K562 (cell line): ENCODE measurements at regions not wholly inside any gene's neighbourhood (a gene's known extent, or its start where the extent isn't known, plus 50 kb on each side); places are given as distances from the start of the nearest gene placed in this dataset.

Experiments
- BRF1 ChIP-seq: IDR thresholded peaks from 3 replicates; pipeline ENCODE4 v1.6.1; 2011; ENCODE audit warnings: borderline replicate concordance, mild to moderate bottlenecking; ENCODE audit not compliant: insufficient read length; ENCODE audit errors: extremely low read depth
- C11orf30 ChIP-seq: fragments of 450-650 bp; IDR thresholded peaks from 2 replicates; pipeline ENCODE4 v1.6.1; 2016; ENCODE audit warnings: low read depth, mild to moderate bottlenecking
- FOXJ2 ChIP-seq: fragments of 200-800 bp; sonication (Bioruptor generic); IDR thresholded peaks from 2 replicates; pipeline ENCODE4 v1.6.1; 2016; ENCODE audit warnings: missing genetic modification characterization, missing compliant biosample characterization
- MECOM ChIP-seq: fragments of 250-450 bp; sonication (Bioruptor Pico); IDR thresholded peaks from 2 replicates; pipeline ENCODE4 v1.8.0; 2022; ENCODE audit warnings: inconsistent platforms
- MYNN ChIP-seq, 2 experiments: sonication (generic); formaldehyde crosslinking in 1 of 2; IDR thresholded peaks; 2 replicates each; pipeline versions ENCODE4 v1.5.0 to v1.6.1; 2016 to 2020; ENCODE audit warnings: antibody characterized with exemption in 1 of 2, missing genetic modification reagents in 1 of 2
- NCOR1 ChIP-seq: fragments of 450-650 bp; IDR thresholded peaks from 2 replicates; pipeline ENCODE4 v1.6.1; 2016; ENCODE audit warnings: mild to moderate bottlenecking, moderate library complexity
- POLR2B ChIP-seq: fragments of 450-650 bp; IDR thresholded peaks from 2 replicates; pipeline ENCODE4 v1.6.1; 2018; ENCODE audit warnings: low read depth; ENCODE audit not compliant: partially characterized antibody
- POLR2G ChIP-seq: fragments of 200-400 bp; formaldehyde crosslinking; IDR thresholded peaks from 2 replicates; pipeline ENCODE4 v1.6.1; 2017; ENCODE audit warnings: low read depth, mild to moderate bottlenecking, antibody characterized with exemption, low read length, moderate library complexity
- SMARCA5 ChIP-seq: fragments of 450-650 bp; IDR thresholded peaks from 2 replicates; pipeline ENCODE4 v1.6.1; 2016
- THRB ChIP-seq: fragments of 450-650 bp; formaldehyde crosslinking; conservative IDR thresholded peaks from 2 replicates; pipeline ENCODE4 v1.4.0; 2022; ENCODE audit warnings: mild to moderate bottlenecking, missing genetic modification characterization
- ZC3H8 ChIP-seq: fragments of 450-650 bp; IDR thresholded peaks from 2 replicates; pipeline ENCODE4 v1.6.1; 2017
- ZNF282 ChIP-seq: sonication (generic); formaldehyde crosslinking; IDR thresholded peaks from 2 replicates; pipeline ENCODE4 v1.8.1; 2023; ENCODE audit warnings: missing genetic modification reagents
- ZNF512 ChIP-seq: IDR thresholded peaks from 2 replicates; pipeline ENCODE4 v1.6.1; 2016; ENCODE audit warnings: missing genetic modification characterization, missing compliant biosample characterization
- TF ChIP-seq, protein P1 (sequence below): fragments of 200-800 bp; sonication (Bioruptor generic); IDR thresholded peaks from 2 replicates; pipeline ENCODE4 v1.6.1; 2017; ENCODE audit warnings: missing genetic modification characterization, missing compliant biosample characterization
- TF ChIP-seq, protein P2 (sequence below): fragments of 150-350 bp; conservative IDR thresholded peaks from 2 replicates; pipeline ENCODE4 v1.6.1; 2014; ENCODE audit warnings: low read length
- TF ChIP-seq, protein P3 (sequence below), 2 experiments: fragments of 450-650 bp in 1 of 2; sonication (generic) in 1 of 2; formaldehyde crosslinking in 1 of 2; IDR thresholded peaks in 1 of 2; conservative IDR thresholded peaks in 1 of 2; 2 replicates each; pipeline versions ENCODE4 v1.6.1 to v1.8.1; 2016 to 2023; ENCODE audit warnings: mild to moderate bottlenecking in 2 of 2, moderate library complexity in 2 of 2, inconsistent platforms in 1 of 2, missing genetic modification reagents in 1 of 2
- TF ChIP-seq, protein P4 (sequence below): fragments of 450-650 bp; formaldehyde crosslinking; IDR thresholded peaks from 2 replicates; pipeline ENCODE4 v1.4.0; 2020; ENCODE audit warnings: mild to moderate bottlenecking, mixed read lengths

GRCh38 chr2:65554765-65555591, 122.6 kb upstream of the SPRED2 start (continued):
- TF ChIP-seq BRF1 (no peak), NCOR1 (0 out of 2 replicates have a peak, but pooled peaks have one; percentile 7), FOXJ2 (tag) (no peak), ZC3H8 (no peak), SMARCA5 (no peak), THRB (CRISPR knock-in tag) (0 out of 2 replicates have a peak, but pooled peaks have one; percentile 18), POLR2G (no peak), ZNF282 (CRISPR knock-in tag) (no peak), MECOM (no peak), C11orf30 (no peak), ZNF512 (tag) (no peak), POLR2B (no peak), MYNN (IDR thresholded peaks at IDR 0.05) (peak; percentile 55; the same call in 1 of the 2 replicates), MYNN (CRISPR knock-in tag; IDR thresholded peaks at IDR 0.05) (no peak)
- TF ChIP-seq, protein P1, sequence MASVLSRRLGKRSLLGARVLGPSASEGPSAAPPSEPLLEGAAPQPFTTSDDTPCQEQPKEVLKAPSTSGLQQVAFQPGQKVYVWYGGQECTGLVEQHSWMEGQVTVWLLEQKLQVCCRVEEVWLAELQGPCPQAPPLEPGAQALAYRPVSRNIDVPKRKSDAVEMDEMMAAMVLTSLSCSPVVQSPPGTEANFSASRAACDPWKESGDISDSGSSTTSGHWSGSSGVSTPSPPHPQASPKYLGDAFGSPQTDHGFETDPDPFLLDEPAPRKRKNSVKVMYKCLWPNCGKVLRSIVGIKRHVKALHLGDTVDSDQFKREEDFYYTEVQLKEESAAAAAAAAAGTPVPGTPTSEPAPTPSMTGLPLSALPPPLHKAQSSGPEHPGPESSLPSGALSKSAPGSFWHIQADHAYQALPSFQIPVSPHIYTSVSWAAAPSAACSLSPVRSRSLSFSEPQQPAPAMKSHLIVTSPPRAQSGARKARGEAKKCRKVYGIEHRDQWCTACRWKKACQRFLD (CRISPR knock-in tag): 0 out of 2 replicates have a peak, but pooled peaks have one; percentile 28
- TF ChIP-seq, protein P2, sequence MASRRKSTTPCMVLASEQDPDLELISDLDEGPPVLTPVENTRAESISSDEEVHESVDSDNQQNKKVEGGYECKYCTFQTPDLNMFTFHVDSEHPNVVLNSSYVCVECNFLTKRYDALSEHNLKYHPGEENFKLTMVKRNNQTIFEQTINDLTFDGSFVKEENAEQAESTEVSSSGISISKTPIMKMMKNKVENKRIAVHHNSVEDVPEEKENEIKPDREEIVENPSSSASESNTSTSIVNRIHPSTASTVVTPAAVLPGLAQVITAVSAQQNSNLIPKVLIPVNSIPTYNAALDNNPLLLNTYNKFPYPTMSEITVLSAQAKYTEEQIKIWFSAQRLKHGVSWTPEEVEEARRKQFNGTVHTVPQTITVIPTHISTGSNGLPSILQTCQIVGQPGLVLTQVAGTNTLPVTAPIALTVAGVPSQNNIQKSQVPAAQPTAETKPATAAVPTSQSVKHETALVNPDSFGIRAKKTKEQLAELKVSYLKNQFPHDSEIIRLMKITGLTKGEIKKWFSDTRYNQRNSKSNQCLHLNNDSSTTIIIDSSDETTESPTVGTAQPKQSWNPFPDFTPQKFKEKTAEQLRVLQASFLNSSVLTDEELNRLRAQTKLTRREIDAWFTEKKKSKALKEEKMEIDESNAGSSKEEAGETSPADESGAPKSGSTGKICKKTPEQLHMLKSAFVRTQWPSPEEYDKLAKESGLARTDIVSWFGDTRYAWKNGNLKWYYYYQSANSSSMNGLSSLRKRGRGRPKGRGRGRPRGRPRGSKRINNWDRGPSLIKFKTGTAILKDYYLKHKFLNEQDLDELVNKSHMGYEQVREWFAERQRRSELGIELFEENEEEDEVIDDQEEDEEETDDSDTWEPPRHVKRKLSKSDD: no peak
- TF ChIP-seq, protein P3, sequence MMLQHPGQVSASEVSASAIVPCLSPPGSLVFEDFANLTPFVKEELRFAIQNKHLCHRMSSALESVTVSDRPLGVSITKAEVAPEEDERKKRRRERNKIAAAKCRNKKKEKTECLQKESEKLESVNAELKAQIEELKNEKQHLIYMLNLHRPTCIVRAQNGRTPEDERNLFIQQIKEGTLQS (IDR thresholded peaks at IDR 0.05): peak; percentile 66
- TF ChIP-seq, protein P3 (CRISPR knock-in tag; conservative IDR thresholded peaks at IDR 0.05): no peak
- TF ChIP-seq, protein P4, sequence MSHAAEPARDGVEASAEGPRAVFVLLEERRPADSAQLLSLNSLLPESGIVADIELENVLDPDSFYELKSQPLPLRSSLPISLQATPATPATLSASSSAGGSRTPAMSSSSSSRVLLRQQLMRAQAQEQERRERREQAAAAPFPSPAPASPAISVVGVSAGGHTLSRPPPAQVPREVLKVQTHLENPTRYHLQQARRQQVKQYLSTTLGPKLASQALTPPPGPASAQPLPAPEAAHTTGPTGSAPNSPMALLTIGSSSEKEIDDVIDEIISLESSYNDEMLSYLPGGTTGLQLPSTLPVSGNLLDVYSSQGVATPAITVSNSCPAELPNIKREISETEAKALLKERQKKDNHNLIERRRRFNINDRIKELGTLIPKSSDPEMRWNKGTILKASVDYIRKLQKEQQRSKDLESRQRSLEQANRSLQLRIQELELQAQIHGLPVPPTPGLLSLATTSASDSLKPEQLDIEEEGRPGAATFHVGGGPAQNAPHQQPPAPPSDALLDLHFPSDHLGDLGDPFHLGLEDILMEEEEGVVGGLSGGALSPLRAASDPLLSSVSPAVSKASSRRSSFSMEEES (CRISPR knock-in tag): no peak
